Activated CD4-positive, alpha-beta T cell treated with anti-CD3 and anti-CD28 coated beads for 36 hours (primary cell): ENCODE measurements at regions not wholly inside any gene's neighbourhood (a gene's known extent, or its start where the extent isn't known, plus 50 kb on each side); places are given as distances from the start of the nearest gene placed in this dataset.

Experiments
- ATAC-seq: fragments of 200-7000 bp; cut with Tn5 transposase; one replicate; pipeline ENCODE4 v1.10.0; 2021; ENCODE audit warnings: mild to moderate bottlenecking, moderate library complexity
- CTCF ChIA-PET: fragments of 350-600 bp; sonication (Branson Sonifier 250); formaldehyde crosslinking; loops from one replicate; lab custom pipeline; 2021; ENCODE audit warnings: antibody characterized with exemption; lab: Charles Lee
- POLR2A ChIA-PET: fragments of 350-600 bp; sonication (Branson Sonifier 250); formaldehyde crosslinking; loops from one replicate; lab custom pipeline; 2021; ENCODE audit warnings: antibody characterized with exemption, inconsistent platforms; lab: Charles Lee
- DNase-seq: peaks from one replicate; pipeline ENCODE4 v3.0.0-alpha.2; 2020
- H3K27ac Mint-ChIP-seq: one replicate; pipeline ENCODE4 v1.8.0; 2021; ENCODE audit warnings: mixed read lengths
- H3K27me3 Mint-ChIP-seq: one replicate; pipeline ENCODE4 v1.8.0; 2021; ENCODE audit warnings: mixed read lengths
- H3K36me3 Mint-ChIP-seq: one replicate; pipeline ENCODE4 v1.8.0; 2021; ENCODE audit warnings: low read depth, mixed read lengths
- H3K4me1 Mint-ChIP-seq: one replicate; pipeline ENCODE4 v1.8.0; 2021; ENCODE audit warnings: mixed read lengths
- H3K4me3 Mint-ChIP-seq: one replicate; pipeline ENCODE4 v1.8.0; 2021; ENCODE audit warnings: mild to moderate bottlenecking, moderate library complexity, mixed read lengths
- H3K9me3 Mint-ChIP-seq: one replicate; pipeline ENCODE4 v1.8.0; 2021; ENCODE audit warnings: low read depth, mixed read lengths
- intact Hi-C, 2 experiments: fragments of 100-400 bp; cut with DNase I in 1 of 2; cut with micrococcal nuclease in 1 of 2; formaldehyde crosslinking; loops; one replicate each; pipeline versions ENCODE4 v1.14.2 to v1.15.1; 2022 to 2024; cut with DNase I, micrococcal nuclease

- Mint-ChIP-seq H3K27ac (no peak overlapping the region), H3K4me1 (no peaks in the 10 kb centered on the region), H3K27me3 (peaks cover 6% of the 10 kb centered on the region), H3K9me3 (no peaks in the 10 kb centered on the region), H3K36me3 (no peaks in the 10 kb centered on the region), H3K4me3 (no peak overlapping the region)
- intact Hi-C loops: no loop called here
- DNase-seq (no peak), ATAC-seq (no peak)
- CTCF ChIA-PET: interaction anchor here (0.6 kb wide), 1 partner anchor 178 kb away, joined by 5 read pairs; no protein-coding TSS in a partner anchor
- POLR2A ChIA-PET: no interaction called here
These were observed 205.0 kb downstream of the BUD13 start for GRCh38 chr11:116567721-116568242.

GRCh38 chr11:116563712-116564047 lies 209.1 kb downstream of the BUD13 start:
- H3K27me3 Mint-ChIP-seq: peaks cover 3% of the 10 kb centered on the region
- no peaks in the 10 kb centered on the region for H3K36me3 Mint-ChIP-seq
- ATAC-seq (no peak), DNase-seq (no peak)
- ChIA-PET CTCF (no interaction called here), POLR2A (no interaction called here)
- H3K4me3 Mint-ChIP-seq: no peak overlapping the region
- intact Hi-C loops: no loop called here
- no peak overlapping the region for H3K27ac Mint-ChIP-seq
- H3K4me1 Mint-ChIP-seq: no peaks in the 10 kb centered on the region
- no peaks in the 10 kb centered on the region for H3K9me3 Mint-ChIP-seq

GRCh38 chr11:116563028-116563711 lies 209.6 kb downstream of the BUD13 start:
- Mint-ChIP-seq H3K9me3 (no peaks in the 10 kb centered on the region), H3K4me3 (no peak overlapping the region), H3K27ac (no peak overlapping the region), H3K27me3 (peaks cover 3% of the 10 kb centered on the region), H3K36me3 (no peaks in the 10 kb centered on the region), H3K4me1 (no peaks in the 10 kb centered on the region)
- DNase-seq: no peak
- ChIA-PET POLR2A (no interaction called here), CTCF (no interaction called here)
- intact Hi-C loops: no loop called here
- no peak for ATAC-seq

GRCh38 chr11:116560589-116560988 lies 212.2 kb downstream of the BUD13 start:
- ChIA-PET POLR2A (no interaction called here), CTCF (no interaction called here)
- peaks cover 1% of the 10 kb centered on the region for H3K27me3 Mint-ChIP-seq
- H3K4me1 Mint-ChIP-seq: no peaks in the 10 kb centered on the region
- H3K9me3 Mint-ChIP-seq: no peaks in the 10 kb centered on the region
- H3K4me3 Mint-ChIP-seq: no peak overlapping the region
- DNase-seq (no peak), ATAC-seq (no peak)
- no peak overlapping the region for H3K27ac Mint-ChIP-seq
- no peaks in the 10 kb centered on the region for H3K36me3 Mint-ChIP-seq
- intact Hi-C loops: no loop called here

- Mint-ChIP-seq H3K27me3 (peaks cover 5% of the 10 kb centered on the region), H3K9me3 (no peaks in the 10 kb centered on the region), H3K36me3 (no peaks in the 10 kb centered on the region), H3K27ac (no peak overlapping the region), H3K4me1 (no peaks in the 10 kb centered on the region), H3K4me3 (no peak overlapping the region)
- ChIA-PET CTCF (interaction anchor here (0.6 kb wide), 1 partner anchor 251 kb away, joined by 3 read pairs; no protein-coding TSS in a partner anchor), POLR2A (no interaction called here)
- ATAC-seq (no peak), DNase-seq (no peak)
- intact Hi-C loops: no loop called here
These were observed 214.1 kb downstream of the BUD13 start for GRCh38 chr11:116558504-116559211.

- intact Hi-C loops: no loop called here
- ChIA-PET POLR2A (no interaction called here), CTCF (no interaction called here)
- peaks cover 5% of the 10 kb centered on the region for H3K27me3 Mint-ChIP-seq
- H3K27ac Mint-ChIP-seq: no peak overlapping the region
- no peak for ATAC-seq
- DNase-seq: no peak
- no peaks in the 10 kb centered on the region for H3K9me3 Mint-ChIP-seq
- H3K4me3 Mint-ChIP-seq: no peak overlapping the region
- H3K36me3 Mint-ChIP-seq: no peaks in the 10 kb centered on the region
- H3K4me1 Mint-ChIP-seq: no peaks in the 10 kb centered on the region
These were observed 215.5 kb downstream of the BUD13 start for GRCh38 chr11:116557282-116557681.

GRCh38 chr11:116556483-116556882 lies 216.3 kb downstream of the BUD13 start:
- intact Hi-C loops: no loop called here
- H3K36me3 Mint-ChIP-seq: no peaks in the 10 kb centered on the region
- no peak overlapping the region for H3K27ac Mint-ChIP-seq
- no peaks in the 10 kb centered on the region for H3K4me1 Mint-ChIP-seq
- CTCF ChIA-PET: interaction anchor here (0.7 kb wide), 1 partner anchor 1160 kb away, joined by 3 read pairs; no protein-coding TSS in a partner anchor
- no peaks in the 10 kb centered on the region for H3K9me3 Mint-ChIP-seq
- DNase-seq (no peak), ATAC-seq (no peak)
- POLR2A ChIA-PET: no interaction called here
- H3K4me3 Mint-ChIP-seq: no peak overlapping the region
- H3K27me3 Mint-ChIP-seq: peaks cover 5% of the 10 kb centered on the region

GRCh38 chr11:116553482-116553881 lies 219.3 kb downstream of the BUD13 start:
- ChIA-PET POLR2A (no interaction called here), CTCF (interaction anchor here (1.1 kb wide), 1 partner anchor 8 kb away, joined by 3 read pairs; no protein-coding TSS in a partner anchor)
- Mint-ChIP-seq H3K27ac (no peak overlapping the region), H3K27me3 (peaks cover 8% of the 10 kb centered on the region), H3K36me3 (no peaks in the 10 kb centered on the region), H3K4me1 (no peaks in the 10 kb centered on the region), H3K9me3 (no peaks in the 10 kb centered on the region), H3K4me3 (no peak overlapping the region)
- no peak for ATAC-seq
- intact Hi-C loops: no loop called here
- DNase-seq: no peak

GRCh38 chr11:116551576-116551975 lies 221.2 kb downstream of the BUD13 start:
- no peak overlapping the region for H3K27ac Mint-ChIP-seq
- peaks cover 14% of the 10 kb centered on the region for H3K27me3 Mint-ChIP-seq
- no peaks in the 10 kb centered on the region for H3K4me1 Mint-ChIP-seq
- POLR2A ChIA-PET: no interaction called here
- intact Hi-C loops: no loop called here
- DNase-seq (no peak), ATAC-seq (no peak)
- no peaks in the 10 kb centered on the region for H3K9me3 Mint-ChIP-seq
- CTCF ChIA-PET: no interaction called here
- no peak overlapping the region for H3K4me3 Mint-ChIP-seq
- H3K36me3 Mint-ChIP-seq: no peaks in the 10 kb centered on the region

- ChIA-PET CTCF (no interaction called here), POLR2A (no interaction called here)
- Mint-ChIP-seq H3K9me3 (no peaks in the 10 kb centered on the region), H3K36me3 (no peaks in the 10 kb centered on the region), H3K4me1 (no peaks in the 10 kb centered on the region), H3K4me3 (no peak overlapping the region), H3K27ac (no peak overlapping the region), H3K27me3 (peaks cover 9% of the 10 kb centered on the region)
- intact Hi-C loops: no loop called here
- no peak for ATAC-seq
- no peak for DNase-seq
These were observed 224.5 kb downstream of the BUD13 start for GRCh38 chr11:116548256-116548655.

GRCh38 chr11:116547571-116547970 lies 225.2 kb downstream of the BUD13 start:
- no peaks in the 10 kb centered on the region for H3K9me3 Mint-ChIP-seq
- ChIA-PET CTCF (no interaction called here), POLR2A (no interaction called here)
- H3K36me3 Mint-ChIP-seq: no peaks in the 10 kb centered on the region
- H3K4me3 Mint-ChIP-seq: no peak overlapping the region
- intact Hi-C loops: no loop called here
- H3K4me1 Mint-ChIP-seq: no peaks in the 10 kb centered on the region
- no peak for ATAC-seq
- H3K27me3 Mint-ChIP-seq: peaks cover 9% of the 10 kb centered on the region
- H3K27ac Mint-ChIP-seq: no peak overlapping the region
- DNase-seq: no peak

- Mint-ChIP-seq H3K9me3 (no peaks in the 10 kb centered on the region), H3K4me1 (no peaks in the 10 kb centered on the region), H3K36me3 (no peaks in the 10 kb centered on the region), H3K4me3 (no peak overlapping the region), H3K27ac (no peak overlapping the region), H3K27me3 (peaks cover 9% of the 10 kb centered on the region)
- ATAC-seq (no peak), DNase-seq (no peak)
- ChIA-PET POLR2A (no interaction called here), CTCF (no interaction called here)
- intact Hi-C loops: no loop called here
These were observed 226.9 kb downstream of the BUD13 start for GRCh38 chr11:116545912-116546311.
